ENCODE measurements at regions not wholly inside any gene's neighbourhood (a gene's known extent, or its start where the extent isn't known, plus 50 kb on each side); places are given as distances from the start of the nearest gene placed in this dataset.

GRCh38 chr16:11488304-11488703 is 98.4 kb downstream of the LITAF start:
- TF ChIP-seq CTCF (IDR thresholded peaks at IDR 0.05; ENCODE audit: low read depth, low read length) (no peak), EZH2phosphoT487 (IDR thresholded peaks at IDR 0.05; ENCODE audit: low read depth) (no peak)
